ENCODE measurements at regions not wholly inside any gene's neighbourhood (a gene's known extent, or its start where the extent isn't known, plus 50 kb on each side); places are given as distances from the start of the nearest gene placed in this dataset.
"Not testable (repeated sequence)": the region's sequence is repeated elsewhere in the genome, so short reads cannot be mapped to it uniquely, and the experiment has no call there.

DNA sequence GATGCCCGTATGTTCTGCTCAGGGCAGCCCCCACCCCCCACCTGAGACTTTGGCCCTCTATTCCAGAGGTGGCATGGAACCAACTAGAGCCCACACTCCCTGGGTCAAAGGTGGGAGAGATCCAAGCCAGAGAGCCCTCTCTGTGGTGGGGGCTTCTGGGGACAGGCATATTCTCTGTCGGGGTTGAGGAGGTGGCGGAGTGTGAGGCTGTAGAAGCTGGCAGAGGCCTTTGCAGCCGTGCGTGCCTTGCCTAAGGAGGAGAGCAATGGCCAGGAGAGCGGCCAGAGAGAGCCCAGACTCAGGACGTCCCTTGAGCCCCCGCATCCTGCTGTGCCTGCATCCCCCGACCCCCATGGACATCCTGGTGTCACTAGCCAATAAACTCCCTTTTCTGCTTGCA is 79.2 kb upstream of the HPCAL1 start:
- intact Hi-C loops (cut with micrococcal nuclease), result no loop called here

DNA sequence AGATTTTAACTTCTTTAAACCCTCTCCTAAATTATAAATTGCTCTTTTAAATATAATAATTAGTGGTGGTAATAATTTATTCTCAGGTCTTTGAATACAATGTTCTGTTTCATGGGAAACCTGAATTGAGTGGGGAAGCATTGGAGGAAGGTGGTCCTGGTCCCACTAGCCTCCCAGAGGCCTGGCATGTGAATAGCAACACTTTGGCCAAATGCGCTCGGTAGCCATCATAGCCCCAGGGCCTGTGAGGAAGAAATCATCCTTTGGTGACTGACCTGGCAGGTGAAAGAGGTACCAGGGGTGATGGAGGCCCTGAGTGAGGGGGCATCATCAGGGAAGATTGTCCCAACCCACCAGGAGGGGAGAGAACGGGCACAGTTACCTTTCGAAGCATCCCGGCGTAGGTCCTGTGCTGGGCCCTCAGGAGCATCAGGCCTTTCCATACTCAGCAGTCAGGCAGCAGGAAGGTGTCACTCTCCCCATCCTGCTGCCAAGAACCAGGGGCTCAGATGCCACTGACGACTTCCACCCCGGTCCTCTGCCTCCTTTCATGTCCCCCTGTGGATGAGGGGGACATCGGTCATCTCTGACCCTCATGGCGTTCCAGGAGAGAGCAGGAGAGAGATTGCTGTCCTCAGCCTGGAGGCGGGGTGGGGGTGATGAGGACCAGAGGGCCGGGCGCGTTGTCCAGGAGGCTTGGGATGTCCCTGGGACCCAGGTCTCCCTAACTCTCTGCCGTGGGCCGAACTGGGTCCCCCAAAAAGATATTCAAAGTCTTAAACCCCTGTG is 78.6 kb upstream of the HPCAL1 start:
- intact Hi-C loops (cut with micrococcal nuclease), result no loop called here

DNA sequence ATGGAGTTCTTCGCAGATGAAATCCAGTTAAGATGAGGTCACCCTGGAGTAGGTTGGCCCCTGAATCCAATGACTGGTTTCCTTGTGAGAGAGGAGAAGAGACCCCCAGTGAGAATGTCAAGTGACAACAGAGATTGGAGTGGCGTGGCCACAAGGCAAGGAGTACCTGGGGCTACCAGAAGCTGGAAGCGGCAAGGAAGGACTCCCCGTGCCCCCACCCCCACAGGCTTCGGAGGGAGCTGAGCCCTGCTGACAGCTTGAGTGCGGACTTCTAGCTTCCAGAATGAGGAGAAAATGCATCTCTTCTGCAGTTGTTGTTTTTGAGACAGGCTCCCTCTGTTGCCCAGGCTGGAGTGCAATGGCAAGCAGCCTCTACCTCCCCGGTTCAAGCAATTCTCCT is 78.0 kb upstream of the HPCAL1 start:
- intact Hi-C loops (cut with micrococcal nuclease), result no loop called here

DNA sequence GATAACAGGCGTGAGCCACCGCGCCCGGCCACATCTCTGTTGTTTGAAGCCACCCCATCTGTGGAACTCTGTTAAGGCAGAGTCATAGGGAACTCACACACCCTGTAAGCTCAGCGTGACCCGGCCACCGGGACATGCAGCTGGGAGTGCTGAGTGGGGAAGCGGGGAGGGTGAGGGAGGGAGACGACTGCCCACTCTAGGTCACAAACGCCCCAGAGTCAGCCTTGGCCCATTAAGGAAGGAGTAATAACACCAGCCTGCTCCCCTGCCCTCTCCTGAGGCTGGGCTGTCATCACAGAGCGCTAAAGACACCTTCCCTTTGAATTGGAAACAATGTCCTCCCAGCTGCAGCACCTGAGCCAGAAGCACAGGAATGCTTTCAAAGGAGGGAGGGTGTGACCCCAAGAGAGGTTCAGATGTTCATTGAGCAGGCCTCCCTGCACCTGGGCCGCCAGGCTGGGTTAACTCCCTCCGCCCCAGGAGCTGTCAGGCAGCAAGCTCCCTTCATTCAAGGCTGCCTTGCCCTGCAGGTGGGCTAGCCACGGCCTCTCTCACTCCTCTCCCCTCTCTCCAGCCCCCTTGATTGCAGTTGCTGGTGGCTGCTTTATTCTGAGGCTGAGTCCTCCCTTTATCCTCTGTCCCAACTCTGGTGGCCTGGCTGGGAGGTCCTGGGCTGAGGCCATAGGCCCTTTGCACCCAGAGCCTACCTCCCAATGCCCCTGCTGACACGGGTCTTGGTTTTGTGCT is 77.2 kb upstream of the HPCAL1 start:
- intact Hi-C loops (cut with micrococcal nuclease), result no loop called here

DNA sequence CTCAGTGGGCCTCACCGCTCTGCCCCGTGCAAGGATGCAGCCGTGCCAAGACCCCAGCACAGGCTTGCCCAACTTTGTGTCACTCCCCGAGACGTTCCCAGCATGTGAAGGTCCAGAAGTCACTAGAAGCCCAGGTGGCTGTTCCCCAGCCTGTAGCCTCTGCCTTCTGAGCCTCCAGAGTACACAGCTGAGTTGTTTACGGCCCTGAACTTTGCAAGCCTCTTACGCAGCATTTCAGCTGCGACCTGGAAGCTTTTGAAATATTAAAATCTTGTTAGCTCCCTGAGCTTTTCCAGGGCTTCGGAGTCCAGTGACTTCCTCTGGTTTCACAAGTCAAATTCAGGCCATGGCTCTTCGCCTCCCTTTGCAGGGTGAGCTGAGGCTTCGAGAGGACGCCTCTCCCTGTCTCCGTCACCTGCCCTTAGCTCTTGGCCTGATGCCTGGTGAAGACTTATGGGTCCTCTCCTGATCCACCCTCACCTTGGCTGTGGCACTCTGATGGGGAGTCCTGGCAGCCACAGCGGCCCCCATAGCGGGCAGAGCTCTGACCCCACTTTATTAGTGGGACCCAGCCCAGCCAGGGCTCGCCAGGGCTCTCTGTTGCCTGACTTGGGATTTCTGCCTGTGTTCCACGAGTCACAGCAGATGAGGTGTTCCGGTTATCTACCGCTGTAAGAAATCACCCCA is 76.5 kb upstream of the HPCAL1 start:
- intact Hi-C loops (cut with micrococcal nuclease), result no loop called here

DNA sequence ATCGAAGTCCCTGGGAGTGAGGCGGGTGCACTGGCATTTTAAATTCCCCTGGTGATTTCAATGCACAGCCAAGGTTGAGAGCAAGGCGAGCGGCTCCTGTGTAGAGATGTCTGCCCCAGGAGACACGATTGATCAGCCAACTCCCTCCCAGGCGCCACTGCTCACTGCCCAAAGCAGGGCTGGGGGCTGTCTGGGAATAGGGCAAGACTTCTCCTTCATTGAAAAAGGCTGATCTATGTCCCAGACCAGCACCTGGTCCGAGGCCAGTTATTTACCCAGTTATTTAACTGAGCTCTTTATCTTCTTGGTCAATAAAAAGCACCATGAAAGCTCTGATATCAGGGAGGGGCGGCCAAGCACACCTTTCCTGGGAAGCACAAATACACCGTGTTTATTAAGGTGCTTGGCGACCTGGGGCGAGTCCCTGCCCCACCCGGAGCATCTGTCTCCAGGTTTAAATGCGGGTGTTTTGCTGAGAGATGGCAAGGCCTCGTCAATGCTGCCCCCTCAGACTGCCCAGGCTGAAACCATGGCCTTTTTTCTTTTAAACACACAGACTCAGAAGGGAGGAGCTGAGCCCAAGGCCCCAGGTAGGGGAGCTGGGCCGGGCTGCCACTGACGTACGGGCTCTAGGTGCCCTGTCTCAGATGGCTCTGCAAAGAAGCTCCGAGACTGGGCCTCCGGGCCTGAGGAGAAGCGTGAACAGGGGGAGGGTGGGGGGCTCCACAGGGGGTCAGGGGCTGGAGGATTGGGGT is 73.9 kb upstream of the HPCAL1 start:
- intact Hi-C loops (cut with micrococcal nuclease), result no loop called here

DNA sequence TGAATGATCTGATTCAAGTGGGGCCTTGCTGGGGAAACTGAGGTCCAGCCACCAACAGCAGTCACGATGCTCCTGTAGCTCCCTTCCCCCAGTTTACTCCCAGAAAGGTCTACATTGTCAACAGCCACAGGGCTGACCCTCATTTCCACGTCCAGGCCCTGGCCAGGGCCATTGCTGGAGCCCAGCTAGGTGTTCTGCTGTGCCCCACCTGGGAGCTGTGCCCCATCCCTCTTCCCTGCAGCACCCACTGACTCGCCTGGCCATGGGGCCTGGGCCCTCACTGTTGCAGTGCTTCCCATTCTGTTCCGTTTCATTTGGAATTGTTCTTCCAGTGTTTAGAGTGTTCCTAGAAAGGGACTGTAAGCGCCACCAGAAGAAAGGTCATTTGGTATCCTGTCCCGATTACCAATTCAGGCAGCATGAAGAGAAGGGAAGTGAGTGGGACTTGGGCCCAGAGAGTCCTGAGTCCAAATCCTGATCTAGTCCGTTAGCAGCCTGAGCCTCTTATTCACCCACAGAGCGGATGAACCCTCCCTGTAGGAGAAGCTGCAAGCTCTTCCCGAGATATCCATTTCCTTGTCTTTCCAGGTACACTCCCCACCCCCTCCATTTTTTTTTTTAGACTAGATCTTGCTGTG is 73.1 kb upstream of the HPCAL1 start:
- intact Hi-C loops (cut with micrococcal nuclease), result no loop called here

DNA sequence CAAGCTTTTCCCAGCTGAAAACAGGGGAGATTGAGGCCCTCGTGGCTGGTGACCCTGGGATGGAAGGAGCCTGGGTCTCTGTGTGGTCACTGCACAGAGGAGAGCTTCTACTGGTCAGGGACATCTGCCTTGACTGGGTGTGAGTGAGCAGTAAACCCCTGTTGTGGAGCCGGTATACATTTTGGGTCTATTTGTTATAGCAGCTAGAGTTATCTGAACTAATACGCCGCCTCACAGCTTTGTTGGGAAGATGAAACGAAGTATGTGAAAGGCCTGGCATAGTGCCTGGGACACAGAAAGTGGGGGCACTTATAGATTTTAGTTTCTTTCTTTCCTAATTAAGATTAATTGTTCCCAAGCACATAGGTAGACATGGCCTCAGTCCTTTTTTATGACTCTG is 72.2 kb upstream of the HPCAL1 start:
- intact Hi-C loops (cut with micrococcal nuclease), result no loop called here

DNA sequence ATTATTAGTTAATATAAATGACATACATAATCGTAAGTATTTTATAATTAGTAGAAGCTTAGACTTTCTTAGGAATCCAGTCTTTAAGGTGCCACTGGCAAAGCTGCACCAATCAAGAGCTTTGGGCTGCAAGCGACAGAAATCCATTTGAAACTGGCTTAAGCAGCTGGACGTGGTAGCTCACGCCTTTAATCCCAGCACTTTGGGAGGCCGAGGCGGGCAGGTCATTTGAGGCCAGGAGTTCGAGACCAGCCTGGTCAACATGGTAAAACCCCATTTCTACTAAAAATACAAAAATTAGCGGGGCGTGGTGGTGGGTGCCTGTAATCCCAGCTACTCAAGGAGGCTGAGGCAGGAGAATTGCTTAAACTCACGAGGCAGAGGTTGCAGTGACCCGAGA is 71.8 kb upstream of the HPCAL1 start:
- intact Hi-C loops (cut with micrococcal nuclease), result not testable (repeated sequence)

DNA sequence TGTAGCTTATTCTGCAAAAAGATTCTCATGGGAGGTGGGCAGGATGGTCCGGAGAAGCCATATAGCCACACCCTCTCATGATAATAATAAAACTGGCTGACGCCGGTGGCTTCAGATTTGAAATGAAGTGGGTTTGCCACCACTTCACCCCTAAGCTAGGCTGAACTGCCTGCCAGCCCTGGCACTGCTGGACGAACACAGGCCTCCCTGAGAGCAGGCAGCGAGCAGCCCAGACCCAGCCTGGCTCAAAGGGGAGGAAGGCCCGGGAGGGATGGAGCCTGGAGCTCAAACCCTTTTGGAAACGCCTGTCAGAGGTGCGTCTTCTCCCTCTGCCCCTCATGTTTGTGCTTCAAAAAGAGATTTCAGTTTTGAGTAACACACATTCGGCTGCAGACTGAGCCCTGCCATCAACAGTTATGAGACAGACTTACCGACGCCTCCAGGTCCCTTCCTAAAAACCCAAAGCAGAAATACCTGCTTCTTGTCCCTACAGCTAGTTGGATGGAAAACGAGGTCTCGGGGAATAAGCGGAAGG is 71.1 kb upstream of the HPCAL1 start:
- intact Hi-C loops (cut with micrococcal nuclease), result no loop called here

DNA sequence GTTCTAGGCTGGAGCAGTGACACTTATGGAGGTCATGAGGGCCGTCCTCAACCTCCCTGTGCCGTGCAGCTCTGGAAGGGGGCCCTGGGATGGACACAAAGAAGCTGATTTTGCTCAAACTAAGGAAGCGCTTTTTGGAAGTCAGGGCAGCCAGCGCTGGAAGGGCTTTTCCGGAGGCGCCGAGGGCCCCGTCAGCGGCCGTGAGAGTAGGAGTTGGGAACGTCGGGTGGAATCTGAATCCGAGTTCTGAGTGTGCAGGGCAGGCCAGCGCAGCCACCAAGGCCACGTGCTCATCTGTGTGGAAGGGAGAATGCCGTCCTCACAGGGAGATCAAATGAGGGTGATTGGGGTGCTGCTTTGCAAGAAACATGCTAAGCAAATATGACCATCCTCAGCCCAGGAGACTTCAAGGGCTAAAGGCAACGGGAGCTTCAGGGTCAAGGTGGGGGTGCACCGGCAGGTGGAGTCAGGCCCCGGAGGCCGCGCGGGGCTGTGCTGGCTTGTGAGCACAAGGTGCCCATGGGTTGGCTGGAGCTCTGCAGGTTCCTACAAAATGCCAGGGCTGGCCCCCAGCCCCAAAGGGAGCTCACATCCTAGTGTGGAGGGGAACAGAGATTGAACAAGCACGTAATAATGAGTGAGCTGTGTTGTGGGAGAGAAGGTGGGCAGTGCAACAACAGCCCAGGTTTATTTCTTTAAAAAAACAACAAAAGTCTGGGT is 70.4 kb upstream of the HPCAL1 start:
- intact Hi-C loops (cut with micrococcal nuclease), result no loop called here

DNA sequence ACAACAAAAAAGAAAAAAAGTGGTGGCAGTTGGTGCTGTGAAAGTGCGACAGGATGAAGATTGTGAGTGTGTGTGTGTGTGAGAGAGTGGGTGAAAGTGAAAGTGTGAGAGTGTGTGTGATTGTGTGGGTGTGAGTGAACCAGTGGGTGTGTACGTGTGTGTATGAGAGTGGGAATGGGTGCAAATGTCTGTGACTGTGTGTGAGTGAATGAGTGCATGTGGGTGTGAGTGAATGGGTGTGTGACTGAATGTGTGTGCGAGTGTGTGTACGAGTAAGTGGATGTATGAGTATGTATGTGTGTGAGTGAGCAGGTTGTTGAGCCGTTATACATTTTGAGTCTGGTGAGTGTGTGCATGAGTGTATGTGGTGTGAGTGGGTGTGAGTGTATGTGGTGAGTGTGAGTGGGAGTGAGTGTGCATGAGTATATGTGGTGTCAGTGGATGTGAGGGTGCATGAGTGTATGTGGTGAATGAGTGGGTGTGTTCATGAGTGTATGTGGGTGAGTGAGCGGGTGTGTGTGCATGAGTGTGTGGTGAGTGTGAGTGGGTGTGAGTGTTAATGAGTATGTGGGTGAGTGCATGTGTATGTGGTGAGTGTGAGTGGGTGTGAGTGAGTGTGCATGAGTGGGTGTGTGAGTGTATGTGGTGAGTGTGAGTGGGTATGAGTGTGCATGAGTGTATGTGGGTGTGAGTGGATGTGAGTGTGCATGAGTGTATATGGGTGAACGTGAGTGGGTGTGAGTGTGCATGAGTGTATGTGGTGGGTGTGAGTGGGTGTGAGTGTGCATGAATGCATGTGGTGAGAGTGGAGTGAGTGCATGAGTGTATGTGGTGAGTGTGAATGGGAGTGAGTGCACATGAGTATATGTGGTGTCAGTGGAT is 69.3 kb upstream of the HPCAL1 start:
- intact Hi-C loops (cut with micrococcal nuclease), result no loop called here

DNA sequence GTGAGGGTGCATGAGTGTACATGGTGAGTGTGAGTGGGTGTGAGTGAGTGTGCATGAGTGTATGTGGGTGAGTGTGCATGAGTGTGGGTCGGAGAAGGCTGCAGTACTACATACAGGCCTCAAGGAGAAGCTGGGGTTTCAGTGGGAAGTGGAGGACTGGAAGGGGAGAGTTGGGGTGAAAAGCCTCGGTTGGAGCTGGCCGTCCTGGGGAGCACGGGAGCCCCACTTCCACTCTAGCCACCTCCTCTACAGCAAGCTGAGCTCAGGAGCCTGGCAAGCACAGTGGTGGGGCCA is 68.7 kb upstream of the HPCAL1 start:
- intact Hi-C loops (cut with micrococcal nuclease), result no loop called here

DNA sequence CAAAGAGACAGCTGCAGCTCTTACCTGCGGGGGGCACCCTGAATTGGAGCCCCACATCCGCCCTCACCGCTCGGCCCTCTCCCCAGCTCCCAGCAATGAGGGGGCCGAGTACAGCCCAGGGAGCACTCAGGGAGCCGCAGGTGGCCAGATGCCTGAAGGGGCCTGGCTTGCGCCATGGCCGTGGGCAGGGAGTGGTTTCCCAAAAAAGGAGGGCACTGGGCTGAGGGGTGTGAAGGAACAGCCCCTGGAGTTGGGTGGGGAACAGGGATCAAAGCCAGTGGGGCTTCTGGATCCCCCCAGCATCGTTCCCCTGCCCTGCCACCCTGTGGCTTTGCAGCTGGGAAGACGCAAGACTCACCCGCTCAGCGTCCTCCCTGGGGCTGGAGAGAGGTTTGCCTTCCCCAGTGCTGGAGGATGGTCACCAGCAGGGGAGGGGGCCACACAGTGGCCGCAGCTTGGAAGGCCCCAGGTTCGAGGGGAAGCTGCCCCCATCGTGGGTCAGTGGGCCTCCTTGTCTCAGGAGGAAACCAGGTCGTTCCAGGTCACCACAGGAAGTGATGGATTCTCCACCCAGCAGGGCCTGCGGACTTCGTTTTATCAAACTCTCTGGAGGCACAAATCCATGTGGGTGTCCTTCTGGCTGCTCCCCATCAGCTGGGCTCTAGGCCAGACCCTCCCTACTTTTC is 68.2 kb upstream of the HPCAL1 start:
- intact Hi-C loops (cut with micrococcal nuclease), result no loop called here

DNA sequence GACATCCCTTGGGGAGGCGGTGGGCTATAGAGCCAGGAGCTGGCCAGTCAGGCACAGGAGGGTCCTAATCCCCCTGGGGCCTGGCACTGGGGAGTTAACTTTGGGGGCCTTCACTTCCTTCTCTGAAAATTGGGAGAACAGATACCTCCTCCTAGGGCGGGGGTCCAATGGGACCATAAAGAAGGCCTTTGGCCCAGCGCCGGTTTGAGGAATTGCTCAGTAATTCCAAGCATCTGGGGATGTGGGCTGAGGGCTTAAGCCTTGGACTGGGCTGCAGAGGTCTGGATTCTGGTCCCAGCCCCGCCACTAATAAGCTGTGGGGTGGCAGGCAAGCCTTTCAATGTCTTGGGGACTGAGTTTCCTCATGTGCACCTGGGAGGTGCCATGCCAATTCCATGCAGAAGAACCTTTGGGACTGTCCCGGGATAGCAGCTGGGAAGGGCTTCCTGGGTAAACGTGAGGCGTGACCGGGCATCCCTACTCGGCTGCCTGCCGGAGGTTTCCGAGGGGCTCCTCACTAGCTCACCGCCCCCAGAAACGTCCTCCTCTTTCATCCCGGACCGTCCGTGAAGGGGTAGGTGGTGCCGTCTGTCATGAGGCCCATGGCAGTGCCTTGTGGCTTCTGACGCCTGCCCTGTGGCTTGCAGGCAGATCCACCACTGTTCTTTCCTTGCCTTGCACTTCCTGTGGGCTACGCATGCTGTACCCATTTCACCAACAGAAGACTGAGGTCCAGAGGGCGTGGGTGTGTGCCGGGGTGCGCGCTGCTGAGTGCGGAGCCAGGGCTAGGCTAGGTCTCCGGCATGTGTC is 67.4 kb upstream of the HPCAL1 start:
- intact Hi-C loops (cut with micrococcal nuclease), result no loop called here

DNA sequence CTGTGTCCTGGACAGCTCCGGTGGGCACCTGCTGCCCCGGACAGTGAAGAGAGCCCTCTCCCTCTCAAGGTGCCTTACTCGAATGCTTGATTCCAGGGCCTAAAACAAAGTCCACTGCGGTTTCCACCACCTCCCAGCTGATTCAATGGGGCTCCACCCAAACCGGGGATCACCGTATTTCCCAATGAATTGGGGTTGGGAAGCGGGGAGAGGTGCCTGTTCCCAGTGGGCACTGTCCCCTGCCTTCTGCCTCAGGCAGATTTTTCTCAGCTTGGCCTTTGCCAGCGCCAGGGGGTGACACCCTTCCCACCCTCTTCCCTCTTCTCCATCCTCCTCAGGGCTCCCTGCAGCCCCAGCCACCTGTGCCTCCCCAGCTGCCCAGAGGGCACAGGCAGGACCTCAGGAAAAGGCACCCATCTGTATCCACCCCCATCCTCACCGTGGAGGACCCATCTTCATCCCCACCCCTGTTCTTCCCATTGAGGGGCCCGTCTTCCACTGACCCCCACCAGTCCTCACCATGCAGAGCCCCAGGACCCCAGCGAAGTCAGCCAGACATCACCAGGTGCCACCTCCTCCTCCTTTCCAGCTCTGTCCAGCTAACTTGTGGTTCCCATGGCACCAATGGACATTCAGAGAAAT is 66.7 kb upstream of the HPCAL1 start:
- intact Hi-C loops (cut with micrococcal nuclease), result no loop called here

DNA sequence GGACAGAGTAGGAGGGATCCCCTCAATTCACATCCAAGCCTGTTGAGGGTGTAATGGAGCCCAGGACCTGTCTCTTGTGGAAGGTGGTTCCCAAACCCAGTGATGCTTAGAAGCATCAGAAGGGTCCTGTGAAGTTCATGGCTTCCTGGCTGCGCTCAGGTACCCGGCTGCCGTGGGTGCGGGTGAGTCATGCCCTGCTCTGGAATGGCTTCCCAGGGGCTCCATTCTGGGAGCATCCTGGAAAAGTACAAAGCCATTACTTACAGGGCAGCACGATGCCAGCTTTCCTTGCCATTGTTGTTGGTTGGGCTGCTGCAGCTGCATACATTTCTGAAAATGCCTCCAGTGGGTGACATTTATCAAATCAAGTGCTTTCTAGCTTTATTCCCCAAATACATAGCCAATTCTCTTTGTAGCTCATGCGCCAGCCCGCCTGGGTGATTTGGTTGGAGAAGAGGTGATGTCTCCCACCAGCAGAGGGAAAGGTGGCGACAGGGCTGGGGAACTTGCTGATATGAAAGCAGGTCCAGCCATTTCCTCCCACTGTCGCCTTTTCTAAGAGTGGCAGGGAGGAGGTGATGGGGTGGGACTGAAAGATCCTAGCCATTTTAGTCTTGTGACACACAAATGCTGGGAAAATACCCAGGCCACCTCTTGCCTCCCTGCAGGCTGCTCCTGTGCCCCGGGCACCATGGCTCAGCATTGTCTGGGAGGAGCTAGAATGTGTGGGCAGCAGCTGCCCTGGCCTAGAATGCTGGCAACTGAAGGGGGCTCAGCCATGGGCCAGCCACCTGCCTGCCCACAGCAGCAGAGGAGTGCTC is 65.9 kb upstream of the HPCAL1 start:
- intact Hi-C loops (cut with micrococcal nuclease), result no loop called here
